ENCODE measurements at regions not wholly inside any gene's neighbourhood (a gene's known extent, or its start where the extent isn't known, plus 50 kb on each side); places are given as distances from the start of the nearest gene placed in this dataset.

GRCh38 chr2:47232738-47233415 is 56.6 kb upstream of the CALM2 start:
- TF ChIP-seq CTCF (IDR thresholded peaks at IDR 0.05) (no peak), POLR2A (IDR thresholded peaks at IDR 0.05) (no peak), POLR2AphosphoS5 (IDR thresholded peaks at IDR 0.05) (no peak)

All from breast epithelium (tissue), 3 donors.